Breast epithelium (tissue), 3 donors: ENCODE measurements at regions not wholly inside any gene's neighbourhood (a gene's known extent, or its start where the extent isn't known, plus 50 kb on each side); places are given as distances from the start of the nearest gene placed in this dataset.

Experiments
- CTCF ChIP-seq, 3 donors: fragments of 450-650 bp; IDR thresholded peaks; one replicate each; pipeline ENCODE4 v1.5.1; 2016 to 2017; ENCODE audit warnings: antibody characterized with exemption in 3 of 3, mild to moderate bottlenecking in 3 of 3, moderate library complexity in 3 of 3
- POLR2A ChIP-seq: fragments of 450-650 bp; IDR thresholded peaks from one replicate; pipeline ENCODE4 v1.6.1; 2016; ENCODE audit warnings: antibody characterized with exemption, mild to moderate bottlenecking, moderate library complexity

- TF ChIP-seq CTCF (IDR thresholded peaks at IDR 0.05): no peak
- no peak for TF ChIP-seq POLR2A
Measured at GRCh38 chr4:136414981-136415380, 1117.3 kb downstream of the PCDH18 start.
